ENCODE measurements at regions not wholly inside any gene's neighbourhood (a gene's known extent, or its start where the extent isn't known, plus 50 kb on each side); places are given as distances from the start of the nearest gene placed in this dataset.
A peak's percentile ranks its signal among the peaks of the same experiment; 100 is the strongest.
"Not testable (repeated sequence)": the region's sequence is repeated elsewhere in the genome, so short reads cannot be mapped to it uniquely, and the experiment has no call there.

- TF ChIP-seq CTCF (IDR thresholded peaks at IDR 0.05; ENCODE audit: low read depth, low read length, missing control alignments) = no peak
Observed at GRCh38 chr6:74579047-74579446, 626.8 kb downstream of the COL12A1 start.

GRCh38 chr6:74578339-74578738 lies 627.5 kb downstream of the COL12A1 start:
- no peak for TF ChIP-seq CTCF (IDR thresholded peaks at IDR 0.05; ENCODE audit: low read depth, low read length, missing control alignments)
- in situ Hi-C loops (cut with HindIII; ENCODE audit: low sequenced_read_pairs) = no loop called here
- peak; percentile 63 for DNase-seq (ENCODE audit: low read depth)
- H3K4me3 ChIP-seq (ENCODE audit: low read depth, low read length) = no peak overlapping the region

More at GRCh38 chr6:74579047-74579446, 626.8 kb downstream of the COL12A1 start:
- no peak for DNase-seq (ENCODE audit: low read depth)
- in situ Hi-C loops (cut with HindIII; ENCODE audit: low sequenced_read_pairs) = no loop called here
- H3K4me3 ChIP-seq (ENCODE audit: low read depth, low read length) = no peak overlapping the region

DNA sequence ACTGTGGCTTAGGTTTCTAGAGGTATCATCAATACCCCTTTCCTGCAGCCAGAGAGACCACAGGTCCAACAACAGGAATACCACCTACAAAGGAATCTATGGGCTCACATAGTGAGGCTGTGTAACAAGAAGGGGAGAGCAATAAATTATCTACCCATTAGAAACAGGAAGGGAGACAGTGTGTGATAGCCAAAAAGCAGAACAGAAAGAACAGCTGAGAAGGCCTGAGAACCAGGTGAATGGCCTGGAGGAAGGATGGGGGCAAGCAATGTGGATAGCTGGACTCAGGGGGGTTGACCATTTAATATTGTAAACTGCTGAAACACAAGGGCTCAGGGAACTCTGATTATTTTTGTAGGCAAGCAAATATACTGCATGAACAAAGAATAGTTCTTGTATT lies 628.2 kb downstream of the COL12A1 start:
- no peak for DNase-seq (ENCODE audit: low read depth)
- H3K4me3 ChIP-seq (ENCODE audit: low read depth, low read length) = no peak overlapping the region
- no peak for TF ChIP-seq CTCF (IDR thresholded peaks at IDR 0.05; ENCODE audit: low read depth, low read length, missing control alignments)
- in situ Hi-C loops (cut with HindIII; ENCODE audit: low sequenced_read_pairs) = no loop called here

- in situ Hi-C loops (cut with HindIII; ENCODE audit: low sequenced_read_pairs) = no loop called here
- no peak overlapping the region for H3K4me3 ChIP-seq (ENCODE audit: low read depth, low read length)
- TF ChIP-seq CTCF (IDR thresholded peaks at IDR 0.05; ENCODE audit: low read depth, low read length, missing control alignments) = peak; percentile 74
- no peak for DNase-seq (ENCODE audit: low read depth)
Observed at GRCh38 chr6:74574794-74575193, 631.1 kb downstream of the COL12A1 start.

DNA sequence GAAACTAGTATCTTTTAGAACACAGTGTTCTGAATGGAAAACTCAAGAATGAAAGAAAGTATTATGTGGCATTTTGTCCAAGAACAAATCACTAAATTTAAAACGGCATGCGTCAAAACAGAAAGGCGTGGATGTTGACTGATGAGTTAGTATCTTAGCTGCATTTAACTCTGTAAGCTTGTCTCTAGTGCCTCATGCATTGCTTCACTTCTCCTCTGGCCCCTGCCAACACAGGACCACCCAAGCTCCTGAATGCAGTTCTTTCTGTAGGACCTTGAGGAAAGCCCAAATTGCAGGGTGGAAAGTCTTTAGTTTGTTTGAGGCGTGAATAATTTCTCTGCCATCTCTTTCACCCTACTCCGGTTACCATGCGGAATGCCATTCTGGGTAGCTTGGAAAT lies 632.2 kb downstream of the COL12A1 start:
- H3K4me3 ChIP-seq (ENCODE audit: low read depth, low read length) = no peak overlapping the region
- no peak for DNase-seq (ENCODE audit: low read depth)
- TF ChIP-seq CTCF (IDR thresholded peaks at IDR 0.05; ENCODE audit: low read depth, low read length, missing control alignments) = no peak
- in situ Hi-C loops (cut with HindIII; ENCODE audit: low sequenced_read_pairs) = no loop called here

DNA sequence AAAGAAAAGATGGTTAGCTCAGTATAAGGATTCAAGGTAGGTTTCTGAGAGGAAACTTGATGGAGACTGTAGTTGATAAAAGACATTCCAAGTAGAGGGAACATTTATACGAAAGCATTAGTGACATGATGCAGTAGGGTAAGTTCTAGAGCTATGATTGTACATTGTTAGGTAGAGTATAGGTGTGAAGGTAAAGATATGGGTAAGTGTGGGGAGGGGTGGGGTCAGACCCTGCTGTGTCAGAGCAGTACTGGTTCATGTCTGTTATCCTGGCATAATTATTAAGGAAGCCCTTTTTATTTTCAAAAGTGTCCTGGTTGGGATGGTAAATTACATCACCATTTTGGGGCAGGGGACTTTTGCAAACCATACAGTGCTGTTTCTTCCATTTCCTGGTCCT lies 635.8 kb downstream of the COL12A1 start:
- no peak for DNase-seq (ENCODE audit: low read depth)
- no peak overlapping the region for H3K4me3 ChIP-seq (ENCODE audit: low read depth, low read length)
- no peak for TF ChIP-seq CTCF (IDR thresholded peaks at IDR 0.05; ENCODE audit: low read depth, low read length, missing control alignments)
- in situ Hi-C loops (cut with HindIII; ENCODE audit: low sequenced_read_pairs) = no loop called here

DNA sequence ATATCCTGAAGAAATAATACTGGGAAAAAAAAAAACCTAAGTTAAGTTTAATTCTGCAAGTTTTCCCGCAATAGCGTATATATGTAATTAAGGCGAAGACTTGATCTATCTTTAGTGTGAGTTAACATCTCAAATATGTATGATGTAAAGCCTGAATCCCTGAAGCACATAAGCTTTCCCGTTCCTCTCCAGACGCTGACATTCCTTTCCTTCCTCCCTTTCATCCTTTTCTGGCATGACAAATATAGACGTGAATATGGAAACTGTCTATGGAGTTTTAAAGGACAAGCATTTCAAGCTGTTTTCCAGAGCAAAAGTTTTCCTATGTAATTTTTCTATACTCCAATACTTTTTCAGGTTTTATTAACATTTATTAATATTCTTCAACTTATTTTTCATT lies 637.0 kb downstream of the COL12A1 start:
- no peak overlapping the region for H3K4me3 ChIP-seq (ENCODE audit: low read depth, low read length)
- in situ Hi-C loops (cut with HindIII; ENCODE audit: low sequenced_read_pairs) = loop anchor here (5.0 kb wide), 1 partner anchor 63 kb away; no protein-coding TSS in a partner anchor
- no peak for TF ChIP-seq CTCF (IDR thresholded peaks at IDR 0.05; ENCODE audit: low read depth, low read length, missing control alignments)
- no peak for DNase-seq (ENCODE audit: low read depth)

DNA sequence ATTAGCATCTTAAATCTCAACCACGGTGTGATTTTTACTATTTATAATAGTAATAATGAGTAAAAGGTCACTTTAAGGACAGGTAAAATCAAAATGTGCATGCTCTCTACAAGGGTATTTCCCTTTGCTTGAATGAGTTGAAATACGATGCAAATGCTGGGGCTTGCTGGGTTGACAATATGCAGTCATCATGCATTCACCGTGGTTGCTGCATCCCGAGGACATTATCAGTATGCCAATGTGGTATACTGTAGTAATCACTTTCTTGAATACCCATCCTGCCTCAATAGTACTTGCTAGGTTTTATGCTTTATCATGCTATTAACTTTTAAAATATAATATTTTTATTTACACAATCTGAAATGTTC lies 637.9 kb downstream of the COL12A1 start:
- not testable (repeated sequence) for H3K4me3 ChIP-seq (ENCODE audit: low read depth, low read length)

More for the DNA sequence above, 637.9 kb downstream of the COL12A1 start:
- DNase-seq (ENCODE audit: low read depth) = not testable (repeated sequence)
- in situ Hi-C loops (cut with HindIII; ENCODE audit: low sequenced_read_pairs) = loop anchor here (5.0 kb wide), 1 partner anchor 64 kb away; no protein-coding TSS in a partner anchor
